GM23248 (cell line): ENCODE measurements at regions not wholly inside any gene's neighbourhood (a gene's known extent, or its start where the extent isn't known, plus 50 kb on each side); places are given as distances from the start of the nearest gene placed in this dataset.

Experiments
- EZH2 ChIP-seq: fragments of 200-600 bp; sonication (generic); IDR thresholded peaks from 2 replicates; pipeline ENCODE4 v1.6.1; 2018; ENCODE audit warnings: antibody characterized with exemption, mild to moderate bottlenecking; ENCODE audit not compliant: insufficient read depth, poor library complexity, severe bottlenecking
- EZH2phosphoT487 ChIP-seq: fragments of 200-600 bp; sonication (generic); IDR thresholded peaks from 2 replicates; pipeline ENCODE4 v1.6.1; 2018; ENCODE audit warnings: antibody characterized with exemption, moderate library complexity, mild to moderate bottlenecking, low read depth; ENCODE audit not compliant: insufficient read depth

- TF ChIP-seq EZH2 = no peak
- TF ChIP-seq EZH2phosphoT487 = no peak
Observed at GRCh38 chr5:82679660-82680059, 397.5 kb downstream of the TMEM167A start.
